ENCODE measurements at regions not wholly inside any gene's neighbourhood (a gene's known extent, or its start where the extent isn't known, plus 50 kb on each side); places are given as distances from the start of the nearest gene placed in this dataset.

DNA sequence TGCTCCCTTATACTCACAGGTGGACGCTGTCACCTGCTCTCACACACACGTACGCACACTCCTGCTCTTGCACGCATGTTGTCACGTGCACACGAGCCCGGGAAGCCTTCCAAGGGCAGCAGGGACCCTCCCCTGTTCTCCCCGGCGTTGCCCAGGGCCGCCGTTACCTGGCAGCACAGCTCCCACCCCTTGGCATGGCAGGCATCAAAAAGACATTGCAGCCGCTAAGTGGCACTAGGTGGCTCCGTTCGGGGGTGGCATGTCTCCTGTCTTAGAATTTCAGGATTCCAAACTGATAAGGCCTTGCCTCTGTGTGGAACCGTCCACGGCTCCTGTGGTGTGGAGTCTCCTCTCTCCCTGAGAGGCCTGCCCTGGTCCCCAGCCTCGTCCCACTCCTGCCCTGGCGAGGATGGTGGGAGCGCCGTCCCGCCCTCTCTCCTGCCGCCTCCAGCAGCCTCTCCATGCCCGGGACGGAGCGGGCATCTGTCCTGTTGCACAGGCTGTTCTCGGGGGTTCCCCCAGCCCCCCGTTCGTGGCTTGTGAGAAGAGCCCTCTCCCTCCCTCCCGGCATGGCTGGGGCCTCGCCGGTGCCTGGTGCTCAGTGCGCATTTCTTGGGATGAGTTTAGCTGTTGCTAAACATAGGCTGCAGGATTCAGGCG is 126.7 kb upstream of the GSE1 start:
- no peak overlapping the region for H3K4me3 ChIP-seq (ENCODE audit: low read length)
- no peaks in the 10 kb centered on the region for H3K9me3 ChIP-seq (ENCODE audit: control insufficient read depth, low read depth, low read length)
- DNase-seq: no peak
- H3K27me3 ChIP-seq (ENCODE audit: control insufficient read depth, insufficient read depth, low read length): no peaks in the 10 kb centered on the region
- no peak overlapping the region for H3K27ac ChIP-seq (ENCODE audit: low read length)
- H3K4me1 ChIP-seq (ENCODE audit: control insufficient read depth, insufficient read depth, low read length): no peaks in the 10 kb centered on the region
- 100% methylated on average over 1 of the region's 33 CpGs for WGBS (ENCODE audit: insufficient coverage, low lambda C conversion rate)
- peaks cover 16% of the 10 kb centered on the region for H3K36me3 ChIP-seq (ENCODE audit: control insufficient read depth, insufficient read depth, low read length)

DNA sequence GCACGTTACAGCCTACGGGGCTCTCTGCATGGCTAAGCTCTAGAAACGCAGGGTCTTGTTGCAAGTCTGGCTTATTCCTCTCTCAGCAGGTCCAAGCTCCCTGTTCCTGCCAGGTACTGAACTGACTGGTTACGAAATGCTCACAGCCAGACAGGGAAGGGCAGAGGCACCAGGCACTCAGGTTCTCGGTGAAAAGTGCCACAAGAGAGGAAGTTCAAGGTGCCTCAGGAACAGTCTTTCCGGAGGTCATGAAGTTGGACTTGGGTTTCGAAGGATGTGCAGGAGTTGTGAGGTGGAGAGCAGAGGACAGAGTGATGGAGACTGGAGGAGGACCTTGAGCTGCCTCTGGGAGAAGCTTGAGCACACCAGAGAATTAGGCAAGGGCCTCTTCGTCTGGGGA is 124.7 kb upstream of the GSE1 start:
- H3K27me3 ChIP-seq (ENCODE audit: control insufficient read depth, insufficient read depth, low read length): no peaks in the 10 kb centered on the region
- no peak overlapping the region for H3K27ac ChIP-seq (ENCODE audit: low read length)
- H3K4me3 ChIP-seq (ENCODE audit: low read length): no peak overlapping the region
- H3K4me1 ChIP-seq (ENCODE audit: control insufficient read depth, insufficient read depth, low read length): peaks cover 11% of the 10 kb centered on the region
- no CpG with 5 or more reads among the region's 8 CpGs for WGBS (ENCODE audit: insufficient coverage, low lambda C conversion rate)
- no peaks in the 10 kb centered on the region for H3K9me3 ChIP-seq (ENCODE audit: control insufficient read depth, low read depth, low read length)
- H3K36me3 ChIP-seq (ENCODE audit: control insufficient read depth, insufficient read depth, low read length): peaks cover 7% of the 10 kb centered on the region
- DNase-seq: no peak

DNA sequence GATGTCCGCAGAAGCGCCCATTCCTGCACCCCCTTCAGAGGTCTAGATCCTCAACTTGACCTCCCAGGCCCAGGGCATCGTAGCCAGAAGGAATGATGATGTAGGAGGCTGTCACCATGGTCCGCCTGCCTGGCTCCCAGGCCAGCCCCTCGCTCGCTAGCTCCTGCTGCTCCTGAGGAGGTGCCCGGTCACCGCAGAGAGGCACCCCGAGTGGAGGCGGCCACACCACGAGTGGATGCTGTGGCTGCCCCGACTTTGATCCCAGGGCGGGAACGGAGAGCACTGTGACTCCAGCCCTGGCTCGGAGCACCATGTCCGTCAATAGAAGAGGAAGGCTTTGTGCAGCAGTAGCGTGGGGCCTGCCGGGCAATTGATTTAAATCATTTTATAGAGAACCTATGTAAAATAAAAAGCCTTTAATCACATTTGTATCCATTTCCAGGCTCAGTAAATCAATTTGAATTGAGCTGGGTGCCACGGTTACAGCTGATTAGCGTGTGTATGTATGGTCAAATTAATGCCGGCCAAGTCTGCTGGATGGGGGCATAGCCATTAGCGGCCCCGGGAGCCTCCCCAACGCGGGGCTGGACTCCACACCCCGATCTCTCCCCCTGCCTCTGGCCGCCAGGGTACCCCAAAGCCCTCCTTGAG is 122.6 kb upstream of the GSE1 start:
- no CpG with 5 or more reads among the region's 27 CpGs for WGBS (ENCODE audit: insufficient coverage, low lambda C conversion rate)
- no peak overlapping the region for H3K4me3 ChIP-seq (ENCODE audit: low read length)
- H3K9me3 ChIP-seq (ENCODE audit: control insufficient read depth, low read depth, low read length): no peaks in the 10 kb centered on the region
- peaks cover 3% of the 10 kb centered on the region for H3K36me3 ChIP-seq (ENCODE audit: control insufficient read depth, insufficient read depth, low read length)
- H3K27ac ChIP-seq (ENCODE audit: low read length): no peak overlapping the region
- peaks cover 11% of the 10 kb centered on the region for H3K4me1 ChIP-seq (ENCODE audit: control insufficient read depth, insufficient read depth, low read length)
- no peak for DNase-seq
- H3K27me3 ChIP-seq (ENCODE audit: control insufficient read depth, insufficient read depth, low read length): no peaks in the 10 kb centered on the region

DNA sequence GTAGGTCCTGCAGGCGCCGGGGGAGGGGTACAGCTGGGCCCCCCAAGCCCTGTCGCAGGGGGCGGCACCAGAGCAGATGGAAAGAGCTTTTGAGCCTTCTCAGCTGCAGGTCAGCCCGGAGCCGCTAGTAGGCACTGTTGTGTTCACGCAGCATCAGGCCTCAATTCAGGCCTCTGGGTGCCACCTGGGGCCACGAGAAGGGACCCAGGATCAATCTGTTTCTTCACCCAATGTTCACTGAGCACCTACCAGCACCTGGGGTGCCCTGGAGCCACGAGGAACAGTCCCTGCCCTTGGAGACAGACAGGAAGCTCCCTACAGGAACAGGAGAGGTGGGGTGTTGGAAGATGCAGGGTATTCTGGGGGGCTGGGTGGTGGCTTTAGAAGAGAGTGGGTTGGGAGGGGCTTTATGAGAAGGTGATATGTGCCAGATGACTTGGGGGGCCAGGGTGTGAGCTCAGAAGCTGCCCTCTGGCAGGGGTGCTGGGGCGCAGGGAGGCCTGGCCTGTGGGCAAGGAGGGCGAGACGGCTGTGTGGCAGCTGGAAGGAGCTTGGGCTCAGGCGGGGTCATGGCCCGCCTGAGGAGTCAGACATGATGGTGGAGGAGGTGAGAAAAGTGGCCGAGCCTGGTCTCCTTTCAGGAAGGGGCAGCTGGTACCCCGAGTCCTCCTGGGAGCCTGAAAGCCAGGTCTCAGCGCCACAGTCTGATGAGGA is 121.9 kb upstream of the GSE1 start:
- WGBS (ENCODE audit: insufficient coverage, low lambda C conversion rate): no CpG with 5 or more reads among the region's 17 CpGs
- Histone ChIP-seq H3K4me3 (ENCODE audit: low read length) (no peak overlapping the region), H3K36me3 (ENCODE audit: control insufficient read depth, insufficient read depth, low read length) (peaks cover under 1% of the 10 kb centered on the region), H3K4me1 (ENCODE audit: control insufficient read depth, insufficient read depth, low read length) (peaks cover 11% of the 10 kb centered on the region), H3K27me3 (ENCODE audit: control insufficient read depth, insufficient read depth, low read length) (no peaks in the 10 kb centered on the region), H3K27ac (ENCODE audit: low read length) (no peak overlapping the region), H3K9me3 (ENCODE audit: control insufficient read depth, low read depth, low read length) (no peaks in the 10 kb centered on the region)
- no peak for DNase-seq

DNA sequence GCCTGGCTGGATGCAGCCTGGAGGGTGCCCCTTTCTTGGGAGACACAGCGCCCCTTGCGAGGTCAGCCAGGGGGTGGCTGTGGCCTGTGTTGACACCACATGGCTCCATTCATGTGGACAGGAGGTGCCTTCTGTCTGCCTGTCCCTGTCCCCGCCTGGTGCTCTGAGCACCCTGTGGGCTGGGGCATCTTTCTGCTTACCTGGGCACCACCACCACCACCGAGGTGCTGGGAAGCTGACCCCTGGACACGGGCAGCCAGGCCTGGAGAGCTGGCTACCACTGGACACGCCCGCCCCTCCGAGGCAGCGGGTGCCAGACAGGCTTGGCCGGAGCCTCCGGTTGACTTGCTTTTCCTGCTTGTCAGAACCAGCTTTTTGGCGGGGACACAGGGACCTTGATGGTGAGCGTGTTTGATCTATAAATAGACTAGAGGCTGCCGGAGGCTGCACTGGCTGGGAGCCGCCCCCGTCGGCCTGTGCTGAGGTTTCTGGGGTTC is 121.3 kb upstream of the GSE1 start:
- H3K27ac ChIP-seq (ENCODE audit: low read length): no peak overlapping the region
- WGBS (ENCODE audit: insufficient coverage, low lambda C conversion rate): no CpG with 5 or more reads among the region's 17 CpGs
- H3K9me3 ChIP-seq (ENCODE audit: control insufficient read depth, low read depth, low read length): no peaks in the 10 kb centered on the region

DNA sequence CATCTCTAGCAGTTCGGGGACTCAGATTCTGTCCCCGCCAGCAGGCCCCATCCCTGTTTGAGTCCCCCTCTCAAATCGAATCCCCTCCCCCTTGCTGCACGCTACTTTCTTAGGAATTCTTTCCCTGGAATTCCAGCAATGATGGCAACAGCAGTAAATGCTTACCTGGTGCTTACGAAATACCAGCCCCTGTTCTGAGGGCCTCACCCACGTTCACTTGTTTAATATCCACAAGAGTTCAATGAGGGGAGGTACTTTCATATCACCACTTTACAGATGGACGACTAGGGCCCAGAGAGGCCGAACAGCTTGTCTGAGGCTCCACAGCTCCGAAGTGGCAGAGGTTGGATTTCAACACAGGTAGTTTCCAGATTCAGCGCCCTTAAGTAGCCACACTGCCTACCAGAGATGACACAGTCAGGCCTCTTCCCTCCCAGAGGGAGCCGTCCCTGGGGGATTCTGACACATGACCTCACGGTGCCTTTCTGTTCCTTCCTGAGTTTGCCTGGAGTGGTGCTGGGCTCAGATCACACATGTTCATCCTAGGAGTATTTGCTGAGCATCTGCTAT is 120.7 kb upstream of the GSE1 start:
- H3K4me1 ChIP-seq (ENCODE audit: control insufficient read depth, insufficient read depth, low read length): peaks cover 11% of the 10 kb centered on the region
- H3K27me3 ChIP-seq (ENCODE audit: control insufficient read depth, insufficient read depth, low read length): no peaks in the 10 kb centered on the region
- H3K27ac ChIP-seq (ENCODE audit: low read length): no peak overlapping the region
- no peak for DNase-seq
- no peak overlapping the region for H3K4me3 ChIP-seq (ENCODE audit: low read length)
- no peaks in the 10 kb centered on the region for H3K9me3 ChIP-seq (ENCODE audit: control insufficient read depth, low read depth, low read length)
- WGBS (ENCODE audit: insufficient coverage, low lambda C conversion rate): no CpG with 5 or more reads among the region's 12 CpGs
- no peaks in the 10 kb centered on the region for H3K36me3 ChIP-seq (ENCODE audit: control insufficient read depth, insufficient read depth, low read length)

More for the DNA sequence above, 121.3 kb upstream of the GSE1 start:
- Histone ChIP-seq H3K36me3 (ENCODE audit: control insufficient read depth, insufficient read depth, low read length) (no peaks in the 10 kb centered on the region), H3K27me3 (ENCODE audit: control insufficient read depth, insufficient read depth, low read length) (no peaks in the 10 kb centered on the region), H3K4me1 (ENCODE audit: control insufficient read depth, insufficient read depth, low read length) (peaks cover 11% of the 10 kb centered on the region), H3K4me3 (ENCODE audit: low read length) (no peak overlapping the region)
- no peak for DNase-seq

DNA sequence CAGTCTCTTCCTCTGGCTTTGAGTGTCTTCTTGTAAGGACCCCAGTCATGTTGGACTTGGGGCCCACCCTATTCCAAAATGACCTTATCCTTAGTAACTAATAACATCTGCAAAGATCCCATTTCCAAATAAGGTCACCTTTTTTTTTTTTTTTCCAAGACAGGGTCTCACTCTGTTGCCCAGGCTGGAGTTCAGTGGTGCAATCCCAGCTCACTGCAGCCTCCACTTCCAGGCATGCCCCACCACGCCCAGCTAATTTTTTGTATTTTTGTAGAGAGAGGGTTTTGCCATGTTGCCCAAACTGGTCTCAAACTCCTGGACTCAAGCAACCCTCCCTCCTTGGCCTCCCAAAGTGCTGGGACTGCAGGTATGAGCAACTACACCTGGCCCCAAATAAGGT is 118.8 kb upstream of the GSE1 start:
- Histone ChIP-seq H3K27ac (ENCODE audit: low read length) (no peak overlapping the region), H3K27me3 (ENCODE audit: control insufficient read depth, insufficient read depth, low read length) (no peaks in the 10 kb centered on the region), H3K36me3 (ENCODE audit: control insufficient read depth, insufficient read depth, low read length) (no peaks in the 10 kb centered on the region), H3K9me3 (ENCODE audit: control insufficient read depth, low read depth, low read length) (no peaks in the 10 kb centered on the region), H3K4me1 (ENCODE audit: control insufficient read depth, insufficient read depth, low read length) (peaks cover 11% of the 10 kb centered on the region), H3K4me3 (ENCODE audit: low read length) (no peak overlapping the region)
- DNase-seq: no peak
- WGBS (ENCODE audit: insufficient coverage, low lambda C conversion rate): no CpG with 5 or more reads among the region's 1 CpG

DNA sequence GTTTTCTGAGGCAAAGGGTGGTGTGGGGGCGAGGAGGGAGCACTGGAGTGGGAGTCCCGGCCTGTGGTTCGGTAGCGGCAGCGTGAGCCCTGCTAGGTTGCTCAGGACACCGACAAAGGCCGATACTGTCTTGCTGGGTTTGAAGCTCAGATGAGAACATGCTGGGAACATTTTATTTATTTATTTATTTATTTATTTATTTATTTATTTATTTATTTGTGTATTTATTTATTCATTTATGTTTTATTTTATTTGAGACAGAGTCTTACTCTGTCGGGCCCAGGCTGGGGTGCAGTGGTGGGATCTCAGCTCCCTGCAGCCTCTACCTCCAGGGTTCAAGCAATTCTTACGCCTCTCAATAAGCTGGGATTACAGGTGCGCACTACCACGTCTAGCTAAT is 117.9 kb upstream of the GSE1 start:
- no peak overlapping the region for H3K4me3 ChIP-seq (ENCODE audit: low read length)
- no peaks in the 10 kb centered on the region for H3K9me3 ChIP-seq (ENCODE audit: control insufficient read depth, low read depth, low read length)
- WGBS (ENCODE audit: insufficient coverage, low lambda C conversion rate): no CpG with 5 or more reads among the region's 11 CpGs
- no peak for DNase-seq
- H3K27me3 ChIP-seq (ENCODE audit: control insufficient read depth, insufficient read depth, low read length): no peaks in the 10 kb centered on the region
- H3K36me3 ChIP-seq (ENCODE audit: control insufficient read depth, insufficient read depth, low read length): no peaks in the 10 kb centered on the region
- H3K4me1 ChIP-seq (ENCODE audit: control insufficient read depth, insufficient read depth, low read length): peaks cover 11% of the 10 kb centered on the region
- H3K27ac ChIP-seq (ENCODE audit: low read length): no peak overlapping the region

DNA sequence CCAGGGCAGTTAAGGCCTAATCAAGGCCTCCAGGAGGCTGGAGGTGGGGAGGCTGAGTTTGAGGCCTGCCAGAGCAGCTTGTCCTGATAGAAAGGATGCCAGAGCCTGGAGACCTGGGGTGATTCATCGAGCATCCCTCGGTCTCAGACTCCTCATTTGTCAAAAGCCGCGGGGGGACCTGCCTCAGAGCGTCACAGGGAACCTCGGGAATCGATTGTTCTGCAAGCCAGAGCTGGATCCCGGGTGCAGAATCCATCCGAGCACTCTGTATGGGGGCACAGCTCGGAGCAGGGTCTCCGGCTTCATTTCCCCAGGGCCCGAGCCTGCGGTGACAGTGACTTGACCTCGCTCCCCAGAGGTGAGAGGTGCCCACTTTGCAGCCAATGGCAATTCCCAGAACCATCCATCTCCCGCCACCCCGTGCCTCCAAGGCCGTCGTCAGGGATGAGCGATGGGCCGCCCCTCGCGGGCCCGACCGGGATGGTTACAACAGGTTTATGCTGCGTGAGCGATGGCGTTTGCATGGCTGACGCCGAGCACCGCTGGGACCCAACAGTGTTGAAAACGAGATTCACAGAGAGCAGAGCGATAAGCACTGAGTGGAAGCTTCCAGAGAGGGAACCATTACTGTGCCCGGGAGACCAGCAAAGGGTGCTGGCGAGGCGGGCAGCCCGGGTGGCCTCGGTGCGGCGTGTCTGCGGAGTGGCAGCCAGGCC is 117.1 kb upstream of the GSE1 start:
- Histone ChIP-seq H3K9me3 (ENCODE audit: control insufficient read depth, low read depth, low read length) (no peaks in the 10 kb centered on the region), H3K4me1 (ENCODE audit: control insufficient read depth, insufficient read depth, low read length) (peaks cover 11% of the 10 kb centered on the region), H3K36me3 (ENCODE audit: control insufficient read depth, insufficient read depth, low read length) (no peaks in the 10 kb centered on the region), H3K27me3 (ENCODE audit: control insufficient read depth, insufficient read depth, low read length) (no peaks in the 10 kb centered on the region), H3K27ac (ENCODE audit: low read length) (no peak overlapping the region), H3K4me3 (ENCODE audit: low read length) (no peak overlapping the region)
- DNase-seq: no peak
- WGBS (ENCODE audit: insufficient coverage, low lambda C conversion rate): no CpG with 5 or more reads among the region's 40 CpGs
